ENCODE measurements at regions not wholly inside any gene's neighbourhood (a gene's known extent, or its start where the extent isn't known, plus 50 kb on each side); places are given as distances from the start of the nearest gene placed in this dataset.
"Not testable (repeated sequence)": the region's sequence is repeated elsewhere in the genome, so short reads cannot be mapped to it uniquely, and the experiment has no call there.

DNA sequence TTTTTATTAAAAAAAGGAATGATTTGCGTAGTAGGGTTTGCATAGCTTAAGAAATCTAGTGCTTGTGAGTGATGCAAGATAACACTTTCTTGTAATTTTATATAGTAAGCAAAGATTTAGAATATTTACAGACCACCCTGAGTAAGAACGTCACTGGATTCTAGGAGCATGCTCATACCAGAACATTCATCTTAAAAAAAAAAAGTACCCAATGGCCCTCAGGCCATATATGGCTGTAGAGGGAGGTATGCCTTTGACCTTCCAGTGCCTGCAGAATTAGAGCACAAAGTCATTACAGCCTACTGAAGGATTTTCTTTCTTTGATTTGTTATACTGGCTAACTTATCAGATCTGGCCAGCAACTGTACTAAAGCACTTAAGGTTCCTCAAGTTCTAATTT, 236.3 kb upstream of the GYPA start:
- no peak for DNase-seq

DNA sequence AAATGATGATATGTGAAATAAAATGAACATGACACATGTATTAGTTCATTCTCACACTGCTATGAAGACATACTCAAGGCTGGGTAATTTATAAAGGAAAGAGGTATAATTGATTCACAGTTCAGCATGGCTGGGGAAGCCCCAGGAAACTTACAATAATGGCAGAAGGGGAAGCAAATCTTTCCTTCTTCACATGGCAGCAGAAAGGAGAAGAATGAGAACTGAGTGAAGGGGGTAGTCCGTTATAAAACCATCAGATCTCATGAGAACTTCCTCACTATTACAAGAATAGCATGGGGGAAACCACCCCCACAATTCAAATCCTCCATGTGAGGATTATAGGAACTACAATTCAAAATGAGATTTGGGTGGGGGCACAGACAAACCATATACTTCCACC, 243.9 kb upstream of the GYPA start:
- no peak for DNase-seq

DNA sequence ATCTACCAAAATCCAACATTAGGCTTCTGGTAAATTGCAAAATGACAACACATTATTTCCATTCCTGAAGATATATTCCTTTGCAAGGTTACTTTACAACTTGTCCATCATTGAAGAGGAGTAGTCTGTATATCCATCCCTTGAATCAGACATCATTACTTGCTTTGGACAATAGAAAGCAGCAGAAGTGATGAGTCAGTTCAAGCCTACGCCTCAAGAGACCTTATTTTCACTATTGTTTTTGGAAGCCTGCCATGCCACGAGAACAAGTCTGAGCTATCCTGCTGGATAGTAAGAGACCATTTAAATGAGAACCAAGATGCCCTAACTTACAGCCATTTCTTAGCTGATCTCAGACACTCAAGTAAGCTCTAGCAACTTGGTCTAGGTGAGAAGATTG, 246.0 kb upstream of the HHIP start:
- DNase-seq, result peak; percentile 96

DNA sequence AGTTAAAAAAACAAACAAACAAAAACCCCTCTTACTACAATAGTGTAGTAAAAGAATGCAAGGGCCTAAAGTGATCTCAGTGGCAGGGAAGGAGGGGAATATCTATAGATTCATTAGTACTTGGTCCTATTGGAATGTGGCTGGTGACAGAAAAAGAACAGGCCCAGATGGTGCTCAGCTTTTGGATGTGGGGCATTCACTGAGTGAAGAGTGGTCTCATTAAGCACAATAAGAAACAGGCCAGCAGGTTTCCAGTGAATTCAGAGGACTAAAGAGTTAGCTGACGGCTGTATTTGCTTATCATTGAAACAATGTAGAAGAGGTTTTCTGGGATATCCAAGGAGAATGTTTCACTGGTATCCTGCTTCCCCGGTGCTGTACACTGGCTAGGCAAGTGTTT, 243.8 kb upstream of the HHIP start:
- DNase-seq, result no peak

DNA sequence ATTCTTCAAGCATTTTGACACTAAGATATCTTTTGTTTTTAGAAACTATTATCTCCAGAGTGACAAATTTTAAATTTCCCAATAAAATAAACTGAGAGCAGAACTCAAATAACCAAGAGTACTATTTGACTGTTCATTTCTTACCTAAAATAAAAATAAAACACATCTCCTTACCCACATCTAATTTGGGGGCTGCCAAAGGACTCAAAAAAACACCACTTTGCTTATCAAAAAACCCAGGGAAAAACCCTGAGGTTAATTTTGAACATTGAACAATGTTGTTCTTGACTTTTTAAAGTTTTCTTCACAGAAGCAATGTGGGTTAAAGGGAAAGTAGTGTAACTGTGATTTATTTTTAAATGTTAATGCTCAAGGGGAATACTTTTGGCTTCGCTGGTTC, 243.0 kb upstream of the HHIP start:
- DNase-seq, result no peak

DNA sequence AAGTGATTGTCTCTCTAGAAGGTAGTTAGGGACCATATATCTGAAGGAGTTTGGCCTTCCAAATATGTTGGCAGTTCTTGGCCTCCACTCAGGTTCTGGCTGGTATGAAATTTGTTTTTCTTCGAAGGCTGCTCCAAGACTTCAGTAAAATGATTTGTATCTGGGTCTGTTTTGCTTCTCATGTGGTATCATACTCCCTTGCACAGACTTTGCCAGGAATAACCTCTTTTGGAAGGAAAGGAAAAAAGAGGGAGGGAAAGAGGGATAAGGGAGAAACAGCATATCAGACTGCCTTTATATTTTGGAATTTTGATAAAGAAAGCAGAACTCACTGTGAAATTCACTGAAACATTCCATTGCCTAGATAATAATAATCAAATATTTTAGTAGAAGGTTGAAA, 242.1 kb upstream of the HHIP start:
- no peak for DNase-seq

DNA sequence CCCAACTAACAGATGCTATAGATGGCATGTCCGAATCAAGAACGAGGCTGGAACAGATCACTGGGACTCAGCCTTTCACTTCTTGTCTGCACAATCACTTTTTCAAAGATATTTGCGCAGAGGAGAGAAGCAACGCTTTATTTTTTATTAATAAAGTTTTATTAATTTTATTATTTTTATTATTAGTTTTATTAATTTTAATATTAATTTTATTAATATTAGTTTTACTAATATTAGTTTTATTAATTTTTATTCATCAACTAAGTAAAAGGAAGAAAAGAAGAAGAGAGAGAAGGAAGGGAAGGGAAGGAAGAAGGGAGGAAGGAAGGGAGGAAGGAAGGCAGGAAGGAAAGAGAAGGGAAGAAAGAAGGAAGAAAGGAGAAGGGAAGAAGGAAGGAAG, 236.4 kb upstream of the HHIP start:
- no peak for DNase-seq

DNA sequence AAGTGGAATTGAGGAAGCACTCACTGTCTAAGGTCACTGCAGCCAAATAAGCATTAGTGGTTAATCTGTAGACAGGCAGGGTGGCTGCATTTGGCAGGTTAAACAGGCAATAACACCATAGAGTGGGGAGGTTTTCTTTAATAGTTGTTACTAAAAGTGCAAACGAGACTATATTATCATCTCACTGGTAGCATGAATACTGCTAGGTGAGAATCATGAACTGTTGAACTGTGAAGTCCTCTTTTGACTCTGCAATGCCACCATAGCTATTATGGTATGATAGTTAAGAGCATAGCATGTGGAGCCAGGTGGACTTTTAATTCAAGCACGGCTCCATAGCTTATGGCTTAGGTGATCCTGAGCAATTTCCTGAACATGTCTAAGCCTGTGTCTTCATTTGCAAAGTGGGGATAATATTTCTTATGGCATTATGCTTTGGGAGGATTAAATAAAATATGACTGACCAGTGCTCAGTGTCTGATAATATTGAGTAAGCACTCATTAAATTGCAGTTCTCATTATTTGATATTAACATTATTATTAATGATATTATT, 235.6 kb upstream of the HHIP start:
- DNase-seq, result no peak

DNA sequence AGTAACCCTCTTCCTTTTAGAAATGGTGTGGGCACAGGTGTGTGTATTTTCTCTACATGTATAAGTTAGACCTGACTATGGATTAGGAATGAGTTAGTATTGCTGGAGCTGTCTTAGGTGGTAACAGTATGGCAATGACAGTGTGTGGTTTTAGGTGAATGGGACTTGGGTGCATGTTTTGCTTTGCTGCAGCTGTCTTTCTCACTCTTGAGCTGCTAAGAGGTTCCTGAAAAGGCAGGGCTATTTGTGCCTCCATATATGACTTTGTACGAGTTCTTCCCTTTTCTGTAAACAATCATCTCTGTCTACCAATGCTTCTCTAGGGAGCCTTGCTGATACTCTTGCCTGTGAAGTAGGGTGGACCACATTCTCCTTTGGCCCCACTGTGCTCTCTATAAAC, 234.8 kb upstream of the HHIP start:
- no peak for DNase-seq

DNA sequence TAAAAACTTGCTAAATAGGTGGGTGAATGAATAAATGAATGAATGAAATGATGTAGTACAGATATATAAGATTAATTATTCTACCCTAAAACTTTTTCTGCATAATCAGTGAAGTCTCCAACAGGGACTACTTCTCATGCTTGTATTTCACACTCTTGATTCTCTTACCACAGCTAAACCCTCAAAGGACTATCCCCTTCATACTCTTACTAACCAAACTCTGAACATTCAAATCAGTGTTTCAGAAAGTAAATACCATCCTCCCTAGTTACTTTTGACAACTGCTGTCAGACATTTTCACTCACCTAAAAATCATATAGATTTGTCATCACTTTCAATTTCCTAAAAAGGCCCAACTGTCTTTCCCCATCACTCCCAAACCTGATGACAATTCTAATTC, 234.3 kb upstream of the HHIP start:
- DNase-seq, result no peak

DNA sequence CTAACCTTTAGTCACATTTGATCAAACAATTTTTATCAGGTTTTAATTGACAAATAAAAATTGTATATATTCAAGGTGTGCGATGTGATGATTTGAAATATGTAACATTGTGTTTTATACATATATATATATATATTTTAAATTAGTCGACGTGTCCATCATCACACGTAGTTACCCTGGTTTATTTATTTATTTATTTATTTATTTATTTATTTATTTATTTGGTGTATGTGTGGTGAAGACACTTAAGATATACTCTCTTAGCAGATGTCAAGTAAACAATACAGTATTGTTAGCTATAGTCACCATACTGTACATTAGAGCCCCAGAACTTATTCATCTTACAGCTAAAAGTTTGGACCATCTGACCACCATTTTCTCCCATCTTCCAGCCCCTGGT, 224.9 kb upstream of the HHIP start:
- no peak for DNase-seq

DNA sequence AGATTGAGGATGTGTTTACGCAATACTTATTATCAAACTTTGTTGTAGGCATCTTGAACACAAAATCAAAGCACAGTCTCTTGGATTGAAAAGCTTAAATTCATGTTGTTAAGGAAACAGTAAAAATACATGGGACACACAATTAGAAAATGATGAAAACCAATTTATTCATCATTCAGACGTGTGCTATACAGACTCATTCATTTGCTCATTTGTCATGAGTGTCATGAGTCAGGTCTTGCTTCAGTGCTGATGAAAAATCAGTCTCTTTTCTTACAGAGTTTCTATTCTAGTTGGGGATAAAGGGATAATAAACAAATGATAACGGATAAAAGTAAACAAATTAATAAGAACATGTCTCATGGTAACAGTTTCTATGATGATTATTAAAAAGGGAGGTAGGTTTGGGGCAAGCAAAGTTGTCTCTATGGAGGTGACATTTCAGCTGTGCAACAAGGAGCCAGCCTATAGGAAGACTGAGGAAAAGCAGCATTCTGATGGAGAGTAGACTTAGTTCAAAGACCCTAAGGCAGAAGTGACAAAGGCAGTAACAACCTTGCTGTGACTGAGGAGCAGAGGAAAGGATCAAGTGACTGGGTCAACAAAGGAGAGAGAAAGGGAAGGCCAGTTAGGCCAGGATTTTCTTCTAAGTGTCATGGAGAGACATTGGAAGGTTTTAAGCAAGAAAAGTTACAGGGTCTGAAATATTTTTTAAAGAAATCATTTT, 224.0 kb upstream of the HHIP start:
- DNase-seq, result no peak

DNA sequence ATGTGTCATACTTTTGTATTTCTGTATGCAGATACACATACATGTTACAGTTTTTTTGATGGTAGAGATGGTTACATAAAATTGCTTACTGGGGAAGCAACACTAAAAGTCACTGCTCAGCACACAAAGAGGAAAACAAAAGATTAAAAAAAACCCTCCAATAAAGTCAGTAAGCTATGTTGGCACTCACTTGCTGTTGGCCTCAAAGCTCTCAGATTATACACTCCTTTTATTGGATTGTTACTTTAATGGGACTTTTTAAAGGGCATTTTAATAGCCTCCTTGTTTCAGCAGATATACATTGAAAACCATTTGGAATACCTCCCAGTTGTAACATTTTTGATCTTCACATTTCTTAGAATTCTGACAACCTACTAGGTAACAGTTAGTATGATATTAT, 222.0 kb upstream of the HHIP start:
- no peak for DNase-seq

DNA sequence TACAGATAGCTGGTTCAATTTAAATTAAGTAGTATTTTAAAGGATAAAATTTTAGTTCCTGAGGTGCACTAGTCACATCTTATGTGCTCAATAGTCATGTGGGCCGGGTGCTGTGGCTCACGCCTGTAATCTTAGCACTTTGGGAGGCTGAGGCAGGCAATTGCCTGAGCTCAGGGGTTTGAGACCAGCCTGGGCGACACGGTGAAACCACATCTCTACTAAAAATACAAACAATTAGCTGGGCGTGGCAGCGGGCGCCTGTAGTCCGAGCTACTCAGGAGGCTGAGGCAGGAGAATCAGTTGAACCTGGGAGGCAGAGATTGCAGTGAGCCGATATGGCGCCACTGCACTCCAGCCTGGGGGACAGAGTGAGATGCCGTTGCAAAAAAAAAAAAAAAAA, 219.9 kb upstream of the HHIP start:
- not testable (repeated sequence) for DNase-seq

DNA sequence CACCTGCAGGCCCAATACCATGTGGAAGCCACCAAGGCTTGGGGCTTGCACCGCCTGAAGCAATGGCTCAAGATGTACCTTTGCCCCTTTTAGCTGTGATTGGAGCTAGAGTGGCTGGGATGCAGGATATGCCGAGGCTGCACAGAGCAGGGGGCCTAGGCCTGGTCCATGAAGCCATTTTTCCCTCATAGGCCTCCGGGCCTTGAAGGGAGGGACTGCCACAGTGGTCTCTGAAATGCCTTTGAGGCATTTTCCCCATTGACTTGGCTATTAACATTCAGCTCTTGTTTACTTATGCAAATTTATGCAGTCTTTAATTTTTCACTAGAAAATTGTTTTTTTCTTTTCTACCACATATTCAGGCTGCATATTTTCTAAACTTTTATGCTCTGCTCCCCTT, 203.2 kb upstream of the HHIP start:
- no peak for DNase-seq

DNA sequence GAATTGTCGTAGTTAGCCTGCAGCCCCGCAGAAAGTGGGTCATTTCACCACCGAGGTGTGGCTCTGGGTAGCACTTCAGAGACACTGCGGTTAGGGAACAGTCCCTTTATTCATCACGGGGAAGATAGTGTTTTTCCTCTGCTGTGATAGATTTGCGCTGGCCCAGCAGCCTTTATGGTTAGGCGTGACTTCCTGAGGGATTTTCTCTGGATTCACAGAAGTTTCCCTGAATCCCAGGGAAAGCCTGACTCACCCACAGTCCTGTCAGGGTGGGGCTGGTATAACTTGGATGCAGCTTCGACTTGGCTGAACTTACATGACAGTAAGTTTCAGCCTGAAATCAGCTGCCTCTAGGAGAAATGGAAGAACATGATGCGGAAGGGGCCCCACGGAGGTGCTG, 196.3 kb upstream of the HHIP start:
- peak; percentile 78 for DNase-seq

DNA sequence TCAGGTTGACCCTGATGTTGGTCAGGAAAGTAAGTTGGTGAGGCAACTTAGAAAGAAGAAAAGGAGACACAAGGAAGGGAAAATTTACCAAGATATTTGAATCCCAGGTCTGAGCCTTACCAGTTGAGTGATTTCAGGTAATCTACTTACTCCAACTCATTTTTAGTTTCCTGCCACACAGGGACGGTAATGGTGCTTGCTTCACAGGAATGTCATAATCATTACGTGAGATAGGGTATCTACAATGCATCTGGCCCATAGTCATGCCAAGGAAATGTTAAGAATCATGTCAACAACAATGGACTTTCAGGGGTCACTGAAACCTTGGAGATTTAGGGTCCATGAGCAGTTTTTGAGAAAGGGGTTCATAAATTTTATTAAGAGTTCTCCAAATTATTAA, 195.4 kb upstream of the HHIP start:
- DNase-seq, result no peak

DNA sequence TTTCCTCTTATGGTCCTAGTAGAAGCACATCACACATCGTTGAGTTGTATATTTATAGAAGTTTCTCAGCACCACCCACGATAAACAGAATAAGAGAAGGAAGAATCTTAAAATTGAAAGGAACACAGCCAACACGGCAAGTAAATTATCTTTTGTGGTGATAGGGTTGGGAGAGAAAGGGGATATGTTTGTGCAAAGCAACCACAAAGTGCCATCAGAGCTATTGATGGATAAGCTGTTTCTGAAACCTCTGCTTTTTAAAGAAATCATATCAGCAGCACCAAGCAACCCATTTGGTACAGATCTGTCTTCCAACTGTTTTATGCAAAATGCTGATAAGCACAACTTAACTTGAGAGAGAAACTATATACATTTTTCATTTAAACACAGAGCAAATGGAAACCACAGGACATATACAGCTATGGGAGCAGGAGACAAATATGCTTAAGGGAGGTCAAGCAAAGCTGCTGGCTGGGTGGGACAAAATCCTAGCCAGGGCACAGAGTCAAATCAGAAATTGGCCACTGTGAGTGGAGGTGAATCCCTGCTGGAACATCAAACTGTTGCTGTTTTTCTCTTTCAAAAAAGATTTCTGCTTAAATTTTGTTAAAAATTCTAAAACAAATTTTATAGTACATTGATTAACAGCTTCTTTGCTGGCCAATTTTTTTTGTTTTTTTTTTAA, 194.0 kb upstream of the HHIP start:
- no peak for DNase-seq

DNA sequence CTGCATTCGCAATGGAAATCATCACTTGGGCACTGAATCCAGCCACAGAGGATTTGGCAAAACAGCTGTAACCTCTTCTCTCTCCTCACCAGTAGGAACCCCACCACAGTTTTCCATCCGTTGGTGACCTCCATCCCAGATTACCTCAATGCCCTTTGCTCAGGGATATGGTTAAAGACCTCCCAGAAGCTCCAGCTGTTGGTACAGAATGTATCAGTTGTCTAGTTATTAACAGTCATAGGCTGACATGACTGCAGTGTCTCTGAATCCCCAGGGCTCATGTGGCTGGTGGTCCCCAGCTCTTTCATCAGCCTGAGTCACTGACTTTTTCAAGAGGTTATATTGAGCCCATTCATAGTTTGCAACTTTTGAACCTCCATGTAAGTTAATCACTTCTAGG, 189.8 kb upstream of the HHIP start:
- DNase-seq, result no peak

DNA sequence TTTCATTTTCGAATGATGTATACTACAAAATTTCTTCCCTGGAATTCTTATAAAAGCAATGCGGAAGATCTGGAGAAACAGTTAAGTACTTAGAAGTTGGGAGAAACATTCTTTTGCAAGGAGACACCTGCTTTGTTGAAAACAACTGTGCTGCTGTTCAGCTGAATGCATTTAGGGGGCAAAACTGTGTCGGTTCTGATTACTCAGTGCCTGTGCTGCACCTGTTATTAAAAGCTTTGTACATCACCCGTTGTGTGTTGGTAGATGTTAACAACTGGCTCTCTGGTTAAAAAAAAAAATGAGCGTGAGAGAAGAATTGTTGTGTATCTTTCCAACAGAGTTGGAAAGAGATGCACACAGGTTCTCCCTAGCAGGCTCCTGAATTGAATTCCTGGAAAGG, 184.1 kb upstream of the HHIP start:
- DNase-seq, result no peak

DNA sequence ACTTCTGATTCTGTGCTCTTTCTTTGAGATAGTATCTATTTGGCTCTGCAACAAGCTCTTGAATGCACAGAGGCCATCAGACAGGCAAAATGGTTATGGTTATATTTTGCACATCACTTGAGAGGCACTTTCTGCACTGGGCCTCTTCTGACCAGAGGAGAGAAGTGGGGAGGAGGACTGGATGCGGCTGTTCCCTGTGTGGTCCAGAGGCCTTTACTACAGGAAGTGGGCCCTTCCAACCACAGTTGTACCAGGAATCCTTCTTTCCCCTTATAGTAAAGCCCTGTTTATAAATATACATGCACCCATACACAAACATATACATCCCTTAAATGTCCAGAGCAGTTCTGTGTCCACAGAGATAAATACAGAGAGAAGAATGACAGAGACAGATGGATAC, 182.7 kb upstream of the HHIP start:
- no peak for DNase-seq

DNA sequence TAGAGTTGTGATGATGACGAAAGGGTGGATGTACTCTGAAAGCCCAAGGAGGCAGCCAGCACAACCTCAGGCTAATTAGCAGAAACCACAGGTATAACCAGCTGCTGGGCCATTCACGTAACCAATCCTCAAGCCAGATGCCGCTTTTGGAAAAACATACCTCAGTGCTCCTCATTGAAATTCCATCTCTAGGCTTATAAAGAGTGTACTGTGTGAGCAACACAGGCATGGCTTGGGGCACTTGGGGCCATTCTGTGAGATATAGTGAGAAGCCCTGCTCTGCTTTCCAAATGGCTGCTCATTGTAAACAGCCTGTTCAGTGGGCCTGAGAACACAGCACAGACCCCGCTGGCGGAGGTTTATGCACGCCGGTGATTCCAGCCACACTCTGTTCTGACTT, 182.1 kb upstream of the HHIP start:
- no peak for DNase-seq

DNA sequence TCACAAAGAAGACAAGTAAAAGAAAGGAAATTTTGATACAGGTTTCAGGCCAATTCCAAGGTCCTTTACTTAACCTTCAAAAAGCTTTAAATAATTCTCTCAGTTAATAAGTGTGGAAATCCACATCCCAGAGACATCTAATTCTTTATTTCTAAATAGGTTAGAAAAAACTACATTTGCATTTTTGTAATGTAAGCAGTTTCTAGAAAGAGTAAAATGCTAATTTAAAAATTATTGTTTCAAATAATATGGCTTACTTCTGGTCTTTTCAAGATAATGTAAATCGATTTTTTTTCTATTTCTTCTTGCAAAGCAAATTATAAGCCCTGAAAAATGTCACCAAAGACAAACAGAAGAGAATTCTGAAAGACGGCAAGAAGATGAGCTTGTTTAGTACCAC, 180.4 kb upstream of the HHIP start:
- no peak for DNase-seq

DNA sequence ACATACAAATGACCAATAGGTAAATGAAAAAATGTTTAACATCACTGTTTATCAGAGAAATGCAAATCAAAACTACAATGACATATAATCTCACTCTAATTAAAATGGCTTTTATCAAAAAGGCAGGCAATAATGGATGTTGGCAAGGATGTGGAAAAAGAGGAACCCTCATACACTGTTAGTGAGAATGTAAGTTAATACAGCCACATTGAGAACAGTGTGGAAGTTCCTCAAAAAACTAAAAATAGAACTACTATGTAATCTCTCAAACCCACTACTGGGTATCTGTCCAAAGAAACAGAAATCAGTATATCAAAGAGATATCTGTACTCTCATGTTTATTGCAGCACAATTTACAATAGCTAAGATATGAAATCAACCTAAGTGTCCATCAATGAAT, 165.9 kb upstream of the HHIP start:
- DNase-seq, result no peak

DNA sequence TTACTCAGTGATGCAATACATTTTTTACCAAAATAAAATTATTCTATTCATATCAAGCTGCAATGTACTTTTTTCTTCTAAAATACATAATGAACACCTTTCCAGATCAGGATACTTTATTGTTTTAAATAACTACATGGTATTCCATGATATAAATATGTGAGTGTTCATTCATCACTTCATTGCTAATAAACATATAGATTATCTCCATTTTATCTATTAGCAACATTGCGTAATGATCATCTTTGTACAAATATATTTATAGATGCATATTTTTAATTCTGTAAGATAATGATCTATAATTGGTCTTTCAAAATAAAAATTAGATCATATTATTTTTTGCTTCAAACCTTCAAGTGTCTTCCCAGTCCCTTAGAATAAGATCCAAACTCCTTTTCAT, 156.1 kb upstream of the HHIP start:
- no peak for DNase-seq

Measured in fibroblast of skin of back (primary cell).